DMS153 treated with DMSO at 0.1 percent for 48 hours (cell line): ENCODE measurements at regions not wholly inside any gene's neighbourhood (a gene's known extent, or its start where the extent isn't known, plus 50 kb on each side); places are given as distances from the start of the nearest gene placed in this dataset.
"Not testable (repeated sequence)": the region's sequence is repeated elsewhere in the genome, so short reads cannot be mapped to it uniquely, and the experiment has no call there.

Experiments
- DNase-seq: peaks from one replicate; lab custom pipeline; 2025; ENCODE audit not compliant: unreplicated experiment; lab: John Stamatoyannopoulos, UW

- DNase-seq: no peak
These were observed 692.9 kb upstream of the HS6ST1 start for GRCh38 chr2:129011466-129012061.

- DNase-seq: no peak
These were observed 695.8 kb upstream of the HS6ST1 start for GRCh38 chr2:129014432-129014831.

- DNase-seq: no peak
These were observed 697.0 kb upstream of the HS6ST1 start for GRCh38 chr2:129015397-129016285.

GRCh38 chr2:129016972-129017371, 698.3 kb upstream of the HS6ST1 start:
- no peak for DNase-seq

- no peak for DNase-seq
These were observed 706.1 kb upstream of the HS6ST1 start for GRCh38 chr2:129024796-129025195.

GRCh38 chr2:129035992-129036391, 717.3 kb upstream of the HS6ST1 start:
- no peak for DNase-seq

- not testable (repeated sequence) for DNase-seq
These were observed 725.0 kb upstream of the HS6ST1 start for GRCh38 chr2:129043677-129044076.

- not testable (repeated sequence) for DNase-seq
These were observed 727.8 kb upstream of the HS6ST1 start for GRCh38 chr2:129046475-129046874.

- DNase-seq: no peak
These were observed 731.4 kb upstream of the HS6ST1 start for GRCh38 chr2:129050101-129050500.

- DNase-seq: no peak
These were observed 736.6 kb upstream of the HS6ST1 start for GRCh38 chr2:129055242-129055641.

- DNase-seq: no peak
These were observed 737.2 kb upstream of the HS6ST1 start for GRCh38 chr2:129055824-129056223.

GRCh38 chr2:129056309-129056958, 737.8 kb upstream of the HS6ST1 start:
- DNase-seq: no peak

GRCh38 chr2:129056959-129057317, 738.3 kb upstream of the HS6ST1 start:
- DNase-seq: no peak

GRCh38 chr2:129058981-129059380, 740.3 kb upstream of the HS6ST1 start:
- DNase-seq: peak; percentile 36

- DNase-seq: no peak
These were observed 740.8 kb upstream of the HS6ST1 start for GRCh38 chr2:129059476-129059875.

GRCh38 chr2:129061069-129061768, 742.6 kb upstream of the HS6ST1 start:
- no peak for DNase-seq

- DNase-seq: no peak
These were observed 743.1 kb upstream of the HS6ST1 start for GRCh38 chr2:129061769-129062121.

- no peak for DNase-seq
These were observed 743.7 kb upstream of the HS6ST1 start for GRCh38 chr2:129062146-129062912.

GRCh38 chr2:129067070-129067469, 748.4 kb upstream of the HS6ST1 start:
- DNase-seq: no peak

GRCh38 chr2:129067953-129068352, 749.3 kb upstream of the HS6ST1 start:
- DNase-seq: no peak

GRCh38 chr2:129068543-129068942, 749.9 kb upstream of the HS6ST1 start:
- DNase-seq: no peak
